ENCODE measurements at regions not wholly inside any gene's neighbourhood (a gene's known extent, or its start where the extent isn't known, plus 50 kb on each side); places are given as distances from the start of the nearest gene placed in this dataset.

- H3K9me3 Mint-ChIP-seq = no peaks in the 10 kb centered on the region
- POLR2A ChIA-PET = no interaction called here
- DNase-seq = no peak
- Histone ChIP-seq H3K27me3 (ENCODE audit: control insufficient read depth in 1 of 2, insufficient read depth in 2 of 2, low read length in 2 of 2) (no peaks in the 10 kb centered on the region), H3K4me3 (ENCODE audit: low read length) (no peak overlapping the region), H3K9me3 (ENCODE audit: control insufficient read depth in 1 of 2, insufficient read depth in 1 of 2, low read length in 2 of 2) (peaks cover 0 to 8% of the 10 kb centered on the region in 2 experiments), H3K4me1 (ENCODE audit: insufficient read depth, low read length) (no peaks in the 10 kb centered on the region), H3K27ac (ENCODE audit: low read depth in 1 of 2, low read length in 2 of 2) (no peak overlapping the region), H3K36me3 (ENCODE audit: insufficient read depth, low read length) (no peaks in the 10 kb centered on the region)
- intact Hi-C loops (cut with DNase I, micrococcal nuclease) = no loop called here
- TF ChIP-seq CTCF (IDR thresholded peaks at IDR 0.05) = no peak
- ATAC-seq (ENCODE audit: poor library complexity) = no peak
- H3K27me3 Mint-ChIP-seq = no peaks in the 10 kb centered on the region
- H3K36me3 Mint-ChIP-seq (ENCODE audit: low read depth) = no peaks in the 10 kb centered on the region
- CTCF ChIA-PET = no interaction called here
- no peak overlapping the region for H3K27ac Mint-ChIP-seq
- H3K4me3 Mint-ChIP-seq = no peak overlapping the region
- H3K4me1 Mint-ChIP-seq (ENCODE audit: low read depth) = no peaks in the 10 kb centered on the region
Observed at GRCh38 chr6:163640641-163641040, 226.1 kb downstream of the QKI start.

GRCh38 chr6:163637524-163637923 is 223.0 kb downstream of the QKI start:
- H3K36me3 ChIP-seq (ENCODE audit: insufficient read depth, low read length) = no peaks in the 10 kb centered on the region
- Mint-ChIP-seq H3K27ac (no peak overlapping the region), H3K36me3 (ENCODE audit: low read depth) (no peaks in the 10 kb centered on the region), H3K27me3 (peaks cover 14% of the 10 kb centered on the region), H3K4me3 (no peak overlapping the region), H3K9me3 (peaks cover 3% of the 10 kb centered on the region), H3K4me1 (ENCODE audit: low read depth) (no peaks in the 10 kb centered on the region)
- DNase-seq = no peak
- no peaks in the 10 kb centered on the region for H3K4me1 ChIP-seq (ENCODE audit: insufficient read depth, low read length)
- ChIA-PET POLR2A (no interaction called here), CTCF (no interaction called here)
- no peaks in the 10 kb centered on the region for H3K27me3 ChIP-seq (ENCODE audit: control insufficient read depth in 1 of 2, insufficient read depth in 2 of 2, low read length in 2 of 2)
- intact Hi-C loops (cut with DNase I, micrococcal nuclease) = no loop called here
- no peak for ATAC-seq (ENCODE audit: poor library complexity)
- no peak overlapping the region for H3K27ac ChIP-seq (ENCODE audit: low read depth in 1 of 2, low read length in 2 of 2)
- peaks cover 0 to 19% of the 10 kb centered on the region in 2 experiments for H3K9me3 ChIP-seq (ENCODE audit: control insufficient read depth in 1 of 2, insufficient read depth in 1 of 2, low read length in 2 of 2)
- no peak for TF ChIP-seq CTCF (IDR thresholded peaks at IDR 0.05)
- no peak overlapping the region for H3K4me3 ChIP-seq (ENCODE audit: low read length)

DNA sequence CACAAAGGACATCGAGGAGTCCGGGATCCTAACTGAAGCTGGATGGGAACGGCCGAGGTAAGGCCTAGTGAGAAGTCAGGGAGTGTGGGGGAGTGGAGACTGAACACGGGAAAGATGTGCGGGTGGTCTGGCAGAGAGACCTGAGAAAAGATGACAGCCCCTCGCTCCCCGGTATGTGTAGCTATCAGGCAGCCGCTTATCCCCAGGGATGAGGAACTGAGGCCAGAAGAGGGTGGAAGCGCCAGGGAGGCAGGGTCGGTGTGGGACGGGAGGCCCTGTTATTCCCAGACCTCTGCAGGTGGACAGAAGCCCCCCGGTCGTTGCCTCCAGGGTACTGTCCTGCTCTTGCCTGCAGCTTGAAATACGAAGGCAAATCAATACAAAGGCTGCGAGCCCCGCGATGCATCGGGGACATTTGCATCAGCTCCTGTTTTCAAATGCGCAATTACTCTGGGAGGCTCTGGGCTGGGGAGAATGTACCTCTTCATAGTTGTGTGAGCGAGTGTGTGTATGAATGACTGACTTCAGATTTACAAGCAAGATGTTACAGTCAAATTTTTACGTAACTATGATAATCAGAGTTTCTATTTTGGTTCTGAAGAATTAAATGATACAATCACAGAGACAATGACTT is 221.3 kb downstream of the QKI start:
- ChIA-PET CTCF (no interaction called here), POLR2A (no interaction called here)
- Histone ChIP-seq H3K4me1 (ENCODE audit: insufficient read depth, low read length) (no peaks in the 10 kb centered on the region), H3K36me3 (ENCODE audit: insufficient read depth, low read length) (no peaks in the 10 kb centered on the region), H3K4me3 (ENCODE audit: low read length) (no peak overlapping the region), H3K27ac (ENCODE audit: low read depth in 1 of 2, low read length in 2 of 2) (no peak overlapping the region), H3K9me3 (ENCODE audit: control insufficient read depth in 1 of 2, insufficient read depth in 1 of 2, low read length in 2 of 2) (peaks cover 0 to 29% of the 10 kb centered on the region in 2 experiments), H3K27me3 (ENCODE audit: control insufficient read depth in 1 of 2, insufficient read depth in 2 of 2, low read length in 2 of 2) (peaks cover 4 to 5% of the 10 kb centered on the region in 2 experiments)
- TF ChIP-seq CTCF (IDR thresholded peaks at IDR 0.05) = no peak
- no peak overlapping the region for H3K4me3 Mint-ChIP-seq
- no peaks in the 10 kb centered on the region for H3K4me1 Mint-ChIP-seq (ENCODE audit: low read depth)
- no peaks in the 10 kb centered on the region for H3K36me3 Mint-ChIP-seq (ENCODE audit: low read depth)
- ATAC-seq (ENCODE audit: poor library complexity) = no peak
- no peak for DNase-seq
- intact Hi-C loops (cut with DNase I, micrococcal nuclease) = no loop called here
- peaks cover 3% of the 10 kb centered on the region for H3K9me3 Mint-ChIP-seq
- H3K27ac Mint-ChIP-seq = no peak overlapping the region
- peaks cover 22% of the 10 kb centered on the region for H3K27me3 Mint-ChIP-seq

Data from CD4-positive, alpha-beta T cell (primary cell).